ENCODE measurements at regions not wholly inside any gene's neighbourhood (a gene's known extent, or its start where the extent isn't known, plus 50 kb on each side); places are given as distances from the start of the nearest gene placed in this dataset.

DNA sequence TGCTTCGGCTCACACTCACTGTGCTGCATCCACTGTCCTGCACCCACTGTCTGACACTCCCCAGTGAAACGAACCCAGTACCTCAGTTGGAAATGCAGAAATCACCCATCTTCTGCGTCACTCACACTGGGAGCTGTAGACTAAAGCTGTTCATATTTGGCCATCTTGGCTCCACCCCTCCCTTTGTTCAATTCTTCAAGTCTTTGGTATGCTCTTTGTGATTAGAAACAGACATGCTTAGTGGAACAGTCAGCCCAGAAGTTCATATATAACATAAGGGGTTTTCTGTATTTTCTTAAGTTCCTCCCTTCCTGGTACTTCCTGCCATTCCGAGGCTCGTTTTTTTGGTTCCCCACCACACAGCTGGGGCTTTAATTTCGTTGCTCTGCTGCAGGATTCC, 398.5 kb upstream of the DYNLRB2 start:
- TF ChIP-seq EP300 (IDR thresholded peaks at IDR 0.05): no peak
- no peak for TF ChIP-seq POLR2A (IDR thresholded peaks at IDR 0.05)
- TF ChIP-seq, protein P1, sequence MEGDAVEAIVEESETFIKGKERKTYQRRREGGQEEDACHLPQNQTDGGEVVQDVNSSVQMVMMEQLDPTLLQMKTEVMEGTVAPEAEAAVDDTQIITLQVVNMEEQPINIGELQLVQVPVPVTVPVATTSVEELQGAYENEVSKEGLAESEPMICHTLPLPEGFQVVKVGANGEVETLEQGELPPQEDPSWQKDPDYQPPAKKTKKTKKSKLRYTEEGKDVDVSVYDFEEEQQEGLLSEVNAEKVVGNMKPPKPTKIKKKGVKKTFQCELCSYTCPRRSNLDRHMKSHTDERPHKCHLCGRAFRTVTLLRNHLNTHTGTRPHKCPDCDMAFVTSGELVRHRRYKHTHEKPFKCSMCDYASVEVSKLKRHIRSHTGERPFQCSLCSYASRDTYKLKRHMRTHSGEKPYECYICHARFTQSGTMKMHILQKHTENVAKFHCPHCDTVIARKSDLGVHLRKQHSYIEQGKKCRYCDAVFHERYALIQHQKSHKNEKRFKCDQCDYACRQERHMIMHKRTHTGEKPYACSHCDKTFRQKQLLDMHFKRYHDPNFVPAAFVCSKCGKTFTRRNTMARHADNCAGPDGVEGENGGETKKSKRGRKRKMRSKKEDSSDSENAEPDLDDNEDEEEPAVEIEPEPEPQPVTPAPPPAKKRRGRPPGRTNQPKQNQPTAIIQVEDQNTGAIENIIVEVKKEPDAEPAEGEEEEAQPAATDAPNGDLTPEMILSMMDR (IDR thresholded peaks at IDR 0.05): no peak
